NB4 (cell line): ENCODE measurements at regions not wholly inside any gene's neighbourhood (a gene's known extent, or its start where the extent isn't known, plus 50 kb on each side); places are given as distances from the start of the nearest gene placed in this dataset.

Experiments used
- DNase-seq: peaks from one replicate; pipeline ENCODE4 v3.0.0; 2010; ENCODE audit warnings: low read depth
- H3K4me3 ChIP-seq: one replicate; pipeline ENCODE4 v1.5.1; 2011; ENCODE audit warnings: mild to moderate bottlenecking, low read depth, low read length, moderate library complexity
- CTCF ChIP-seq: IDR thresholded peaks from one replicate; pipeline ENCODE4 v1.5.1; 2012; ENCODE audit warnings: low read depth, low read length
- MAX ChIP-seq: IDR thresholded peaks from 2 replicates; pipeline ENCODE4 v1.6.1; 2011; ENCODE audit warnings: low read depth, low read length
- MYC ChIP-seq: IDR thresholded peaks from 2 replicates; pipeline ENCODE4 v1.6.1; 2011; ENCODE audit warnings: low read depth, low read length
- POLR2A ChIP-seq: IDR thresholded peaks from 2 replicates; pipeline ENCODE4 v1.6.1; 2011; ENCODE audit warnings: mild to moderate bottlenecking; ENCODE audit not compliant: insufficient read length; ENCODE audit errors: extremely low read depth

DNA sequence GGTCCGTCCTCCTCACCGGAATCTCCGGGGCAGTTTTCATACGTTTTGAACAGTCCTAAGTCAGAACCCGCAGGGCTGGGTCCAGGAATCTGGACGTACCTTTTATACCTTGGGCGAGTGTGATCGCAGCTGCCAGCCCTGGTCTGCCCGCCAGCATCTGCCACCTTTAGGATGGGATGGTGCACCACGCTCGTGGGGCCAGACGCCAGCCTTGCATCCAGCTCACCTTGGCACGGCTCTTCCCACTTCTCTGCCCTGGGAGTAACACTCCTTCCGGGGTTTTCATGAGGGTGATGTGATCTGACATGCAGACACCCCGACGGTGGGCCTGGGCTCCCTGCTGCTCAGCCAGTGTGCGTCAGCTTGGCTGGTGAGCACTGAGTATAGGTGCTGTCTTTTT is 66.6 kb upstream of the ZNF469 start:
- TF ChIP-seq MAX = no peak
- TF ChIP-seq CTCF = no peak
- DNase-seq = no peak
- H3K4me3 ChIP-seq = no peak overlapping the region

DNA sequence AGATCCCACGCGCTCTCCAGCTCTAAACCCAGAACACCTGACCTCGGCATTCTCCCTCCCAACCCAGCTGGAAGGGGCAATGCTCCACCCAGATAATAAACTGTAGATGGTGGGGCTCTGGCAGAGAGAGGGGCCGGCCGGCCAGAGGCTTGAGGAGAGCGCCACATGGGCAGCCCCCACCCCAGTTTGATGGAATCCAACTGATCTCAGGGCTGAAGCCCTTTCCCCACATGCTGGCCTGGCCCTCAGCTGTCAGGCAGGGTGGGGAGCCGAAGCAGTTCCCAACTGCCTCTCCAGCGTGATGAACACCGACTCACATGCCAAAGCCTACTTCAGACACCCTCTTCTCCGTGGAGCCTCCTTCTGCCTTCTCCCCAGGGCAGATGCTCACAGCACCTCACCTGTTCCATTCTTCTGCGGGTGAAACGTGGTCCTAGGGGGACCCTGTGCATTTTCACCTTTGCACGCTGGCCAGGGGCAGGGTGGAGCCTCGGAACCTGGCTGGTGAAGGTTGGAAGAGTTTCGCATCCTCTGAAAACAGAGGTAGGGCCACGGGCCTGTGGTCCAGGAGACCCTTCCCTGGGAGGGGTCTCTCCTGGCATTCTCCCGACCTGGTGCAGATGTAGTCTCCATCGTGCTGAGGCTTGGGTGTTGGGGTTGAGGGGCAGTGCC is 65.7 kb upstream of the ZNF469 start:
- no peak overlapping the region for H3K4me3 ChIP-seq
- TF ChIP-seq MAX (no peak), CTCF (no peak)
- no peak for DNase-seq

GRCh38 chr16:88317613-88317965 is 65.2 kb upstream of the ZNF469 start:
- no peak for TF ChIP-seq POLR2A
- TF ChIP-seq MYC = no peak
- TF ChIP-seq CTCF = no peak
- DNase-seq = no peak
- no peak overlapping the region for H3K4me3 ChIP-seq

GRCh38 chr16:88318051-88318450 is 64.7 kb upstream of the ZNF469 start:
- no peak overlapping the region for H3K4me3 ChIP-seq
- DNase-seq = no peak
- no peak for TF ChIP-seq MAX
- no peak for TF ChIP-seq CTCF
- no peak for TF ChIP-seq MYC
- no peak for TF ChIP-seq POLR2A

- no peak for TF ChIP-seq MYC
- no peak for TF ChIP-seq POLR2A
- no peak for TF ChIP-seq MAX
- no peak for TF ChIP-seq CTCF
- no peak overlapping the region for H3K4me3 ChIP-seq
- no peak for DNase-seq
These were observed 64.2 kb upstream of the ZNF469 start for GRCh38 chr16:88318521-88318920.

DNA sequence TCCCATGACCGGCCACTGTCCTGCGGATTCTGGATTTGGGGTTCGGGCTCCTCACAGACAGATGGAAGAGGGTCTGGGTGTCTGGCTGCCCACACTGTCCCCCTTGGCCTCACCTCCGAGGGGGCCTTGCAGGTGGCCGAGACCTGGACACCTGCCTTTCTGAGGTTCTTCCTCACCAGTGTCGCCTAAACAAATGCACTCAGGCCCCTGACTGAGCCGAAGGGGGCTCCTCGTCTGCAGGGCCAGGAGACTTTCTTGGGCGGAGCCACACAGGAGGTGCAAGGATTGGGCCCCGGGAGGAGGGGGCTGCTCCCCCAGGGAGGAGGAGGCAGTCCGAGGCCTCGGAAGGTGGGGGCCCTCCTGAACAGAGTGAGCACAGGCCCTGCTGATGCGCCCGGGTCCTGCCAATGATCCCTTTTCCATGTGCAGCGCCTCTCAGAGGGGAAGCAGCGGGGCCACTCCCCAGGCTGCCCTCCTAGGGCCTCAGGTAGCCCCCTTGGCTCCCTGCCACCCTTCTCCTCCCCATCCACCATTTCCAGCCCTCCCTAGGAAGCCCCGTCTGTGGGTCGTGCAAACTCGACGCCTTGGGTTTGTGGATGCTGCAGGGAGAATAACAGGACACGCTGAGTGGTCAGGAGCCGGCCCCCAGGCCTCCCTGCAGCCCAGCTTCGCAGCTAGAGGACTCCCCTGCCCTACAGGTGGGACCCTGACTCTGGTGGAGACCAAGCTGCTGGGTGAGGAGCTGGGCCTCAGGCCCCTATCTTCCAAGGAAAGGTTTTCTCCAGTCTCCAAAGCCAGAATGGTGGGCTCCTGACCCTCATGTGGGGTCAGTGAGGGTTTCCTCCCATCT is 63.4 kb upstream of the ZNF469 start:
- H3K4me3 ChIP-seq = no peak overlapping the region
- DNase-seq = no peak
- TF ChIP-seq CTCF = no peak
- TF ChIP-seq MYC = no peak
- TF ChIP-seq MAX = no peak
- TF ChIP-seq POLR2A = no peak
